ENCODE measurements at regions not wholly inside any gene's neighbourhood (a gene's known extent, or its start where the extent isn't known, plus 50 kb on each side); places are given as distances from the start of the nearest gene placed in this dataset.
"Not testable (repeated sequence)": the region's sequence is repeated elsewhere in the genome, so short reads cannot be mapped to it uniquely, and the experiment has no call there.

DNA sequence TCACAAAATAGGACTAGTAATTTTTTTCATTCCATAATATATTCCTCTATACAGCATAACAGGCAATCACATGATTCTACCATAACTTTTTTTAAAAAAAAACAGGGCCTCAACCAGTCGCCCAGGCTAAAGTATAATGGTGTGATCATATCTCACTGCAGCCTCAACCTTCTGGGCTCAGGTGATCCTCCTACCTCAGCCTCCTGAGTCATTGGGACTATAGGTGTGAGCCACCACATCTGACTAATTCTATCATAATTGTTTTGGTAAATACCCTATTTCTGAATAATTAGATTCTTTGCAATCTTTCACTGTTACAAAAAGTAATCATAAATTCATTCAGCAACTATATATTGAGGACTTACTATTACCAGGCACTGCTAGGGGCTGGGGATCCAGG, 137.8 kb downstream of the KLRB1 start:
- not testable (repeated sequence) for TF ChIP-seq HDAC2 (IDR thresholded peaks at IDR 0.05); CTCF (IDR thresholded peaks at IDR 0.05); MAX (IDR thresholded peaks at IDR 0.05); ZFP36 (IDR thresholded peaks at IDR 0.05; ENCODE audit: borderline replicate concordance, partially characterized antibody); HOXA7 (CRISPR knock-in tag; IDR thresholded peaks at IDR 0.05); POLR2A (IDR thresholded peaks at IDR 0.05; ENCODE audit: low read length); REST (IDR thresholded peaks at IDR 0.05); EP300 (IDR thresholded peaks at IDR 0.05); CHD2 (IDR thresholded peaks at IDR 0.05; ENCODE audit: low read length, partially characterized antibody); RNF2 (IDR thresholded peaks at IDR 0.05; ENCODE audit: borderline replicate concordance, low read depth); ZSCAN20 (CRISPR knock-in tag; IDR thresholded peaks at IDR 0.05); MAFK (IDR thresholded peaks at IDR 0.05; ENCODE audit: partially characterized antibody); GATA3 (IDR thresholded peaks at IDR 0.05; ENCODE audit: borderline replicate concordance); PHF8 (IDR thresholded peaks at IDR 0.05; ENCODE audit: borderline replicate concordance, low read depth)

Data from A549 (cell line).